ENCODE measurements at regions not wholly inside any gene's neighbourhood (a gene's known extent, or its start where the extent isn't known, plus 50 kb on each side); places are given as distances from the start of the nearest gene placed in this dataset.

DNA sequence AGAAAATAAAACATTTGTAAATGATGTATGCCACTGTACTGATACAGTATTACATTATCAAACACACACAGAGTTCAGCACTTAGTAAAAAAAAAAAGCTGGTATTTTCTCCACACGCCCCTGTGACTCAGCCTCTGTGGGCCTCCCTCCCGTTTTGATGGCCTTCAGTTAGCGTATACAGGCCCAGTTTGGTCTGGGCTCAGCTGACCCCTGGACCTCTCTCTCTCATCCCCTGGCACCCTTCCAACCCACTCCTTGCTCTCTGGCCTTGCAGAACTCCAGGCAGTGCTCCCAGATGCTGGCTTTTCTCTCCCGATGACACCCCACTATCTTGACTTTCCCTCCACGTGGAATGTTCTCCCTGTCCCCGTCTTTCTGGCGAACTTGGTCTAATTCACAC lies 89.0 kb upstream of the LIMCH1 start:
- TF ChIP-seq, protein P1, sequence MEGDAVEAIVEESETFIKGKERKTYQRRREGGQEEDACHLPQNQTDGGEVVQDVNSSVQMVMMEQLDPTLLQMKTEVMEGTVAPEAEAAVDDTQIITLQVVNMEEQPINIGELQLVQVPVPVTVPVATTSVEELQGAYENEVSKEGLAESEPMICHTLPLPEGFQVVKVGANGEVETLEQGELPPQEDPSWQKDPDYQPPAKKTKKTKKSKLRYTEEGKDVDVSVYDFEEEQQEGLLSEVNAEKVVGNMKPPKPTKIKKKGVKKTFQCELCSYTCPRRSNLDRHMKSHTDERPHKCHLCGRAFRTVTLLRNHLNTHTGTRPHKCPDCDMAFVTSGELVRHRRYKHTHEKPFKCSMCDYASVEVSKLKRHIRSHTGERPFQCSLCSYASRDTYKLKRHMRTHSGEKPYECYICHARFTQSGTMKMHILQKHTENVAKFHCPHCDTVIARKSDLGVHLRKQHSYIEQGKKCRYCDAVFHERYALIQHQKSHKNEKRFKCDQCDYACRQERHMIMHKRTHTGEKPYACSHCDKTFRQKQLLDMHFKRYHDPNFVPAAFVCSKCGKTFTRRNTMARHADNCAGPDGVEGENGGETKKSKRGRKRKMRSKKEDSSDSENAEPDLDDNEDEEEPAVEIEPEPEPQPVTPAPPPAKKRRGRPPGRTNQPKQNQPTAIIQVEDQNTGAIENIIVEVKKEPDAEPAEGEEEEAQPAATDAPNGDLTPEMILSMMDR (IDR thresholded peaks at IDR 0.05), result no peak
- no peak for TF ChIP-seq POLR2AphosphoS5 (IDR thresholded peaks at IDR 0.05)

All from esophagus muscularis mucosa (tissue), 3 donors.